ENCODE measurements at regions not wholly inside any gene's neighbourhood (a gene's known extent, or its start where the extent isn't known, plus 50 kb on each side); places are given as distances from the start of the nearest gene placed in this dataset.
A peak's percentile ranks its signal among the peaks of the same experiment; 100 is the strongest.

- Mint-ChIP-seq H3K27ac (ENCODE audit: unreplicated experiment) (no peak overlapping the region), H3K9me3 (ENCODE audit: low read depth) (peaks cover 45% of the 10 kb centered on the region), H3K36me3 (ENCODE audit: low read depth) (peaks cover 17% of the 10 kb centered on the region), H3K4me1 (ENCODE audit: low read depth) (no peaks in the 10 kb centered on the region), H3K4me3 (ENCODE audit: unreplicated experiment) (no peak overlapping the region), H3K27me3 (ENCODE audit: low read depth) (no peaks in the 10 kb centered on the region)
- TF ChIP-seq CTCF (IDR thresholded peaks at IDR 0.05): no peak
- no peak for DNase-seq (ENCODE audit: low spot score)
Observed at GRCh38 chr1:55896210-55896609, 681.0 kb upstream of the USP24 start.

- Mint-ChIP-seq H3K4me1 (ENCODE audit: low read depth) (no peaks in the 10 kb centered on the region), H3K9me3 (ENCODE audit: low read depth) (peaks cover 39% of the 10 kb centered on the region), H3K4me3 (ENCODE audit: unreplicated experiment) (no peak overlapping the region), H3K36me3 (ENCODE audit: low read depth) (peaks cover 17% of the 10 kb centered on the region), H3K27ac (ENCODE audit: unreplicated experiment) (no peak overlapping the region), H3K27me3 (ENCODE audit: low read depth) (no peaks in the 10 kb centered on the region)
- no peak for TF ChIP-seq CTCF (IDR thresholded peaks at IDR 0.05)
- no peak for DNase-seq (ENCODE audit: low spot score)
Observed at GRCh38 chr1:55894521-55894920, 679.4 kb upstream of the USP24 start.

- H3K27me3 Mint-ChIP-seq (ENCODE audit: low read depth): no peaks in the 10 kb centered on the region
- no peaks in the 10 kb centered on the region for H3K4me1 Mint-ChIP-seq (ENCODE audit: low read depth)
- H3K27ac Mint-ChIP-seq (ENCODE audit: unreplicated experiment): no peak overlapping the region
- H3K9me3 Mint-ChIP-seq (ENCODE audit: low read depth): peaks cover 38% of the 10 kb centered on the region
- no peak overlapping the region for H3K4me3 Mint-ChIP-seq (ENCODE audit: unreplicated experiment)
- no peak for DNase-seq (ENCODE audit: low spot score)
- peak; percentile 55 for TF ChIP-seq CTCF (IDR thresholded peaks at IDR 0.05)
- H3K36me3 Mint-ChIP-seq (ENCODE audit: low read depth): peaks cover 17% of the 10 kb centered on the region
Observed at GRCh38 chr1:55893155-55893554, 678.0 kb upstream of the USP24 start.

GRCh38 chr1:55888685-55889317, 673.6 kb upstream of the USP24 start:
- TF ChIP-seq CTCF (IDR thresholded peaks at IDR 0.05): no peak
- DNase-seq (ENCODE audit: low spot score): no peak
- Mint-ChIP-seq H3K4me3 (ENCODE audit: unreplicated experiment) (no peak overlapping the region), H3K9me3 (ENCODE audit: low read depth) (peaks cover 20% of the 10 kb centered on the region), H3K27ac (ENCODE audit: unreplicated experiment) (no peak overlapping the region), H3K4me1 (ENCODE audit: low read depth) (no peaks in the 10 kb centered on the region), H3K27me3 (ENCODE audit: low read depth) (no peaks in the 10 kb centered on the region), H3K36me3 (ENCODE audit: low read depth) (peaks cover 13% of the 10 kb centered on the region)

- no peak for DNase-seq (ENCODE audit: low spot score)
- no peak overlapping the region for H3K27ac Mint-ChIP-seq (ENCODE audit: unreplicated experiment)
- H3K4me3 Mint-ChIP-seq (ENCODE audit: unreplicated experiment): no peak overlapping the region
- H3K4me1 Mint-ChIP-seq (ENCODE audit: low read depth): no peaks in the 10 kb centered on the region
- no peak for TF ChIP-seq CTCF (IDR thresholded peaks at IDR 0.05)
- peaks cover 5% of the 10 kb centered on the region for H3K36me3 Mint-ChIP-seq (ENCODE audit: low read depth)
- H3K9me3 Mint-ChIP-seq (ENCODE audit: low read depth): peaks cover 8% of the 10 kb centered on the region
- H3K27me3 Mint-ChIP-seq (ENCODE audit: low read depth): no peaks in the 10 kb centered on the region
Observed at GRCh38 chr1:55886856-55887712, 671.9 kb upstream of the USP24 start.

All from chondrocyte (in vitro differentiated cells).